CD4-positive, alpha-beta memory T cell (primary cell): ENCODE measurements at regions not wholly inside any gene's neighbourhood (a gene's known extent, or its start where the extent isn't known, plus 50 kb on each side); places are given as distances from the start of the nearest gene placed in this dataset.
A peak's percentile ranks its signal among the peaks of the same experiment; 100 is the strongest.

ENCODE experiments used
- CTCF ChIA-PET: fragments of 350-600 bp; sonication (Branson Sonifier 250); formaldehyde crosslinking; loops from one replicate; lab custom pipeline; 2021; ENCODE audit warnings: inconsistent platforms; ENCODE audit not compliant: partially characterized antibody; lab: Charles Lee
- POLR2A ChIA-PET: fragments of 350-600 bp; sonication (Branson Sonifier 250); formaldehyde crosslinking; loops from one replicate; lab custom pipeline; 2021; ENCODE audit not compliant: partially characterized antibody; lab: Charles Lee
- DNase-seq, 5 donors: peaks; one replicate each; pipeline versions ENCODE4 v3.0.0 to v3.0.0-alpha.2; 2020 to 2022; ENCODE audit warnings: mixed read lengths in 1 of 5
- H3K27ac ChIP-seq: one replicate; pipeline ENCODE4 v1.7.0; 2013; ENCODE audit warnings: low read depth, low read length
- H3K27me3 ChIP-seq: 2 replicates; pipeline ENCODE4 v1.7.0; 2013; ENCODE audit warnings: mild to moderate bottlenecking, low read length, moderate library complexity; ENCODE audit not compliant: insufficient read depth
- H3K36me3 ChIP-seq: 2 replicates; pipeline ENCODE4 v1.7.0; 2013; ENCODE audit warnings: mild to moderate bottlenecking, low read length, moderate library complexity; ENCODE audit not compliant: insufficient read depth
- H3K4me1 ChIP-seq: 2 replicates; pipeline ENCODE4 v1.7.0; 2013; ENCODE audit warnings: mild to moderate bottlenecking, low read length, moderate library complexity; ENCODE audit not compliant: insufficient read depth
- H3K4me3 ChIP-seq, 2 donors: one replicate each; pipeline ENCODE4 v1.7.0; 2013; ENCODE audit warnings: low read length in 2 of 2, mild to moderate bottlenecking in 1 of 2
- H3K9me3 ChIP-seq, 2 donors: one replicate each; pipeline ENCODE4 v1.7.0; 2013; ENCODE audit warnings: low read length in 2 of 2, control low read depth in 1 of 2; ENCODE audit not compliant: control insufficient read depth in 1 of 2
- H3K27ac Mint-ChIP-seq, 7 donors: one replicate each; pipeline ENCODE4 v1.8.0; 2020 to 2021; ENCODE audit warnings: mixed read lengths in 7 of 7, mild to moderate bottlenecking in 6 of 7, inconsistent platforms in 3 of 7, moderate library complexity in 3 of 7
- H3K27me3 Mint-ChIP-seq, 2 donors: one replicate each; pipeline ENCODE4 v1.8.0; 2020 to 2021; ENCODE audit warnings: mixed read lengths in 2 of 2
- H3K36me3 Mint-ChIP-seq, 2 donors: one replicate each; pipeline ENCODE4 v1.8.0; 2020 to 2021; ENCODE audit warnings: mixed read lengths in 2 of 2, inconsistent platforms in 1 of 2, mild to moderate bottlenecking in 1 of 2
- H3K4me1 Mint-ChIP-seq, 4 donors: one replicate each; pipeline ENCODE4 v1.8.0; 2020 to 2021; ENCODE audit warnings: mixed read lengths in 4 of 4, mild to moderate bottlenecking in 1 of 4
- H3K4me3 Mint-ChIP-seq, 8 donors: one replicate each; pipeline ENCODE4 v1.8.0; 2020 to 2021; ENCODE audit warnings: mixed read lengths in 8 of 8, mild to moderate bottlenecking in 7 of 8, moderate library complexity in 6 of 8, inconsistent platforms in 3 of 8
- H3K9me3 Mint-ChIP-seq, 8 donors: one replicate each; pipeline ENCODE4 v1.8.0; 2020 to 2021; ENCODE audit warnings: mixed read lengths in 8 of 8, mild to moderate bottlenecking in 5 of 8, inconsistent platforms in 3 of 8, moderate library complexity in 1 of 8
- intact Hi-C: fragments of 100-400 bp; cut with micrococcal nuclease; formaldehyde crosslinking; loops from one replicate; pipeline ENCODE4 v1.15.1; 2023

DNA sequence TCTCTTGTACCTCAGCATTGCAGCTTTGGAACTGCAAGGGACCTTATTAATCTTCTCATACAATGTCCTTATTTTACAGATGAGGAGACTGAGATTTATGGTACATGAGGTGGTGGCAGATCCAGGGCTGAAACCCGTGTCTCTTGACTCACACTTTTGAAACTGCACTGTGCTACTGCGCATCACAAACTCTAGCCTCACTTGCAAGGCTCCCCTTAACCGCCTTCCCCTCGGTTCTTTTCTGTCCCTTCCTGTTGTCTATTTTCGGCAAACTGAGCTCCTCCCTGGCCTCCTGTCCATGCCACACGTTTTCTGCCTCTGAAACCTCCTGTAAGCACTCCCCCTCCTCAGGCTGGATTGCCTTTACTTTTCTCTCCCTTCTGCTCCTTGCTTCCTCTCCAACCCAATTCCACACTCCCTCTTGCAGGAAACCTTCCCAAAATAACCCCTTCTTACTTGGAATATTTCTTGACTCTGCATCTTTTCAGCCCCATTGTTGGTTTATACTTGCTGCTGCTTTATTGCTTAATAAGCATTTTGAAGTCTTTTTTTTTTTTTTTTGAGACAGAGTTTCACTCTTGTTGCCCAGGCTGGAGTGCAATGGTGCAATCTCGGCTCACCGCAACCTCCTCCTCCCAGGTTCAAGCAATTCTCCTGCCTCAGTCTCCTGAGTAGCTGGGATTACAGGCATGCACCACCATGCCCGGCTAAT lies 72.4 kb upstream of the CISTR start:
- Mint-ChIP-seq H3K27me3 (peaks cover 46 to 53% of the 10 kb centered on the region in 2 donors), H3K27ac (no peak overlapping the region)
- no peak for DNase-seq

DNA sequence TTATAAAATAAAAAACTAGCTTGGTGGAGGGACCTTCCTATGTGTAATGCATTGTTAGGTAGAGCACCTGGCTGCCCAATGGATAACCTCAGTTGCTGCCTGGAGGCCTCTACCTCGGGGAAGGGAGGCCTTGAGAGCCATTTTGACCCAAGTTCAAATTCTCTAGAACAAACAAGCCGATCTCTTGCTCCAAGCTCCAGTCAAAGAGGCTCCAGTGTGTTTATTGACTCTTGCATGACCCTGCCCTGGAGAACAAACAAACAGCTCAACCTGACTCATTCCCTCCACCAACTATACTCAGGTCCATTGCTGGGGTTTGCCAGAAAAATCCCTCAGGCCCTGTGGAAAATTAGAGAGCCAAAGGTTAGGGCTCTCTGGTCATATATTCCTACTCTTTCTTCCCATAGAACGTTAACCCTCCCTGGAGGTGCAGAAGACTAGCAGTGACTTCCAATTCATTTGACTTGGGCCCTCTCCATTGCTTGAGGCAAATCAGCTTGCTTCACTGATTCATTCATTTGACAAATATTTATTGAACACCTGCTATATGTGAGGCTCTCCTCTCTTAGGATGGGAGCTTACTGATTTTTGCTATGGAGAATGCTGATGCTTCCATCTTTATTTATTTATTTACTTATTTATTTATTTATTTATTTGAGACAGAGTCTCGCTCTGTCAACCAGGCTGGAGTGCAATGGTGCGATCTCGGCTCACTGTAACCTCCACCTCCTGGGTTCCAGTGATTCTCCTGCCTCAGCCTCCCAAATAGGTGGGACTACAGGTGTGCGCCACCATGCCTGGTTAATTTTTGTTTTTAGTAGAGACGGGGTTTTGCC lies 73.7 kb upstream of the CISTR start:
- H3K4me3 ChIP-seq, result no peak overlapping the region
- Mint-ChIP-seq H3K9me3 (peaks cover 0 to 1% (median 0%) of the 10 kb centered on the region in 8 donors), H3K27ac (no peak overlapping the region), H3K36me3 (no peaks in the 10 kb centered on the region), H3K4me3 (no peak overlapping the region), H3K27me3 (peaks cover 36 to 48% of the 10 kb centered on the region in 2 donors), H3K4me1 (no peaks in the 10 kb centered on the region)
- intact Hi-C loops, result no loop called here
- H3K9me3 ChIP-seq, result no peaks in the 10 kb centered on the region
- POLR2A ChIA-PET, result no interaction called here
- no peaks in the 10 kb centered on the region for H3K36me3 ChIP-seq
- H3K27ac ChIP-seq, result no peak overlapping the region
- no peak for DNase-seq
- CTCF ChIA-PET, result no interaction called here
- H3K4me1 ChIP-seq, result no peaks in the 10 kb centered on the region
- H3K27me3 ChIP-seq, result peaks cover 12% of the 10 kb centered on the region

More for the DNA sequence above, 72.4 kb upstream of the CISTR start:
- Histone ChIP-seq H3K9me3 (no peaks in the 10 kb centered on the region), H3K4me3 (no peak overlapping the region), H3K4me1 (no peaks in the 10 kb centered on the region), H3K27ac (no peak overlapping the region), H3K36me3 (no peaks in the 10 kb centered on the region), H3K27me3 (peaks cover 18% of the 10 kb centered on the region)
- Mint-ChIP-seq H3K9me3 (peaks cover 0 to 1% (median 0%) of the 10 kb centered on the region in 8 donors), H3K36me3 (no peaks in the 10 kb centered on the region), H3K4me1 (no peaks in the 10 kb centered on the region), H3K4me3 (no peak overlapping the region)
- ChIA-PET CTCF (interaction anchor here (1.4 kb wide), 1 partner anchor 15 kb away, joined by 3 read pairs; no protein-coding TSS in a partner anchor), POLR2A (no interaction called here)
- intact Hi-C loops, result no loop called here

DNA sequence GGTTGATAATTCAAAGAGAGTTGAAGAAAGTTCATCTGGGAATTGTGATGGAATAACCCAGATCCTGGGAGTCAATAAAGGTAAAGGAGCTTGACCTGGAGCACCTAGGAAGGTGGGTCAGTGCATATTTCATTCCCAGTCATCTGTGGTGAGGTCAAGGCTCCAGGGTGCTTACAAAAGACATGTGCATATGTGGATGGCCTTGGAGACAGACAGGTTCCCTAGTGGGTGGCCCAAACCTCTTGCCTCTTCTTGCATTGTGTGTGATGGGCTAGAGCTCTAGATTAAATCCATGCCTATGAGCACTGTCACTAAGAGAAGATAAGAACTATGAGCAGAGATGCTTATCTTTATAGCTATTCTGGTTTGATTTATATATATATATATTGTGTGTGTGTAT lies 75.5 kb upstream of the CISTR start:
- DNase-seq, result no peak
- no peak overlapping the region for H3K27ac Mint-ChIP-seq
- CTCF ChIA-PET, result no interaction called here
- Histone ChIP-seq H3K27me3 (peaks cover 8% of the 10 kb centered on the region), H3K36me3 (no peaks in the 10 kb centered on the region), H3K4me3 (no peak overlapping the region), H3K4me1 (no peaks in the 10 kb centered on the region), H3K9me3 (no peaks in the 10 kb centered on the region), H3K27ac (no peak overlapping the region)
- POLR2A ChIA-PET, result no interaction called here
- no peaks in the 10 kb centered on the region for H3K4me1 Mint-ChIP-seq
- peaks cover 34 to 44% of the 10 kb centered on the region in 2 donors for H3K27me3 Mint-ChIP-seq
- H3K4me3 Mint-ChIP-seq, result no peak overlapping the region
- intact Hi-C loops, result no loop called here
- no peaks in the 10 kb centered on the region for H3K9me3 Mint-ChIP-seq
- no peaks in the 10 kb centered on the region for H3K36me3 Mint-ChIP-seq

DNA sequence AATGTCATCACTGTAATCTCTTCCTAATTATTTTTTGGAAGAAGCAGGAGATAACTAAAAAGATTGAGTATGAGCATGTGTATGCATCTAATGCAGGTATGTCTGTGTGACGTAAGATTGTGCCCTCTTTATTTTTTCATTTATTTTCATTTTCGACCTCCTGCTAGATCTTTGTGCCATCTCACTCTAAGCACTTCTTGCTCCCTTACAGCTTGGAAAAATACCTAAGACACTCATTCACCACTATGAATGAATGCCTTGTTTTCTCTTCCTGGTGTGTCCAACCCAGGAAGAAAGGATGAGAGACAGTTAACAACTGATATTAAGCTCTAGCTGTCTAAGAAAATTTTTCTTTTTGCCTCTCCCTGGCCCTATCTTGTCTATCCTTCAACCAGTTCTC lies 76.8 kb upstream of the CISTR start:
- no peak overlapping the region for H3K27ac ChIP-seq
- peaks cover 28 to 42% of the 10 kb centered on the region in 2 donors for H3K27me3 Mint-ChIP-seq
- H3K27me3 ChIP-seq, result peaks cover 3% of the 10 kb centered on the region
- no peaks in the 10 kb centered on the region for H3K36me3 Mint-ChIP-seq
- intact Hi-C loops, result no loop called here
- no peaks in the 10 kb centered on the region for H3K4me1 Mint-ChIP-seq
- H3K4me1 ChIP-seq, result no peaks in the 10 kb centered on the region
- no peaks in the 10 kb centered on the region for H3K9me3 ChIP-seq
- H3K36me3 ChIP-seq, result no peaks in the 10 kb centered on the region
- H3K27ac Mint-ChIP-seq, result peak overlapping the region in 1 of 7 donors; percentile 3
- no peaks in the 10 kb centered on the region for H3K9me3 Mint-ChIP-seq
- ChIA-PET POLR2A (no interaction called here), CTCF (no interaction called here)
- H3K4me3 Mint-ChIP-seq, result no peak overlapping the region
- H3K4me3 ChIP-seq, result no peak overlapping the region
- no peak for DNase-seq

DNA sequence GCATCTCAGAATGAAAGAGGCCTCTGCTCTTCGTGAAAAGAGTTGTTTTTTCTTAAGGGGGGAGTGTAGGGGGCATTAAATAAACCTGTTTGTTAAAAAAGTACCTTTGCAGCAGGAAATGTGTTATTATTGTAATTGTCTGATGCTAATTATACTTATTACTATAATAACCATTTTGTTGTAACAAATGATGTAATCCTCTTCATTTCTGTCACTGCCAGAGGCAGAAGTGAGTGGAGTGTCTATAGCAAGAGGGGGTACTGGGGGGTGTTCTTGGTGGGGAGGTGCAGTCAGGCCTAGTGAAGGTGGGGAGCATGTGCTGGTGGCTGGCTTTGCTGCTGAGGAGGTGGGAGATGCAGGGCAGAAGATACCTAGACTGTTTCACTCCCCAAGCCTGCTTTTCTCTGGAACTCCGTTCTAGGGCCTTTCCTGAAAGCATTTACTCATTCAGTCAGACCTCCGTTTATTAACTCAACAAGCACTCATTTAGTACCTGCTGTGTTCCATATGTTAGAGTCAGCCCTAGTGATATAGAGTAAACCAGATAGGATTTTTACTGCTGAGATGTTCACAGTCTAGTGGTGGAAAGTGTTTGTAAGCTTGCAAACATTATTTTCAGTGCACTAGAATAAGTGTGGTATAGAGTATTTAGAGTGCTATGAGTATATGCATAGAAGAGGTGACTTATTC lies 77.5 kb upstream of the CISTR start:
- CTCF ChIA-PET, result no interaction called here
- no peak for DNase-seq
- Mint-ChIP-seq H3K4me1 (no peaks in the 10 kb centered on the region), H3K27ac (no peak overlapping the region), H3K27me3 (peaks cover 30 to 42% of the 10 kb centered on the region in 2 donors), H3K9me3 (no peaks in the 10 kb centered on the region), H3K36me3 (no peaks in the 10 kb centered on the region), H3K4me3 (no peak overlapping the region)
- Histone ChIP-seq H3K27me3 (peaks cover under 1% of the 10 kb centered on the region), H3K9me3 (no peaks in the 10 kb centered on the region), H3K36me3 (no peaks in the 10 kb centered on the region), H3K4me1 (no peaks in the 10 kb centered on the region), H3K4me3 (no peak overlapping the region), H3K27ac (no peak overlapping the region)
- intact Hi-C loops, result no loop called here
- POLR2A ChIA-PET, result no interaction called here

DNA sequence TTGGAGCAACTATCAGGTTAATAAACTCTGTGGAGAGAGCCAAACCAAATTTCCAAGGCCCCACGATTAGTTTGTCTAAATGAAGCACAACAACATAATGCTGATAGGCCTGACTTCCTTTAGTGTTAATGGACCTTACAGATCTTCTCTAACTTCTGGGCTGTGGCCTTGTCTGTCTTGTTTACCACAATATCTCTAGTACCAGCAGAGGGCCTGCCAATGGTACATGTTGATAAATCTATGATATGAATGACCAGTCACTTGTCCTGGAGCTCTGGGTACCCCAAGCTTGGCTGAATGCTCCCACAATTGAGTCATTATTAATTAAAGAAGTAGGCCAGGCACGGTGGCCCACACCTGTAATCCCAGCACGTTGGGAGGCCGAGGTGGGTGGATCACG lies 78.9 kb upstream of the CISTR start:
- Histone ChIP-seq H3K4me1 (no peaks in the 10 kb centered on the region), H3K36me3 (no peaks in the 10 kb centered on the region), H3K27me3 (no peaks in the 10 kb centered on the region), H3K9me3 (no peaks in the 10 kb centered on the region), H3K27ac (no peak overlapping the region), H3K4me3 (no peak overlapping the region)
- DNase-seq, result no peak
- POLR2A ChIA-PET, result no interaction called here
- Mint-ChIP-seq H3K4me3 (no peak overlapping the region), H3K27me3 (peaks cover 22 to 36% of the 10 kb centered on the region in 2 donors), H3K4me1 (no peaks in the 10 kb centered on the region), H3K36me3 (no peaks in the 10 kb centered on the region), H3K27ac (no peak overlapping the region), H3K9me3 (no peaks in the 10 kb centered on the region)
- intact Hi-C loops, result no loop called here
- CTCF ChIA-PET, result no interaction called here

DNA sequence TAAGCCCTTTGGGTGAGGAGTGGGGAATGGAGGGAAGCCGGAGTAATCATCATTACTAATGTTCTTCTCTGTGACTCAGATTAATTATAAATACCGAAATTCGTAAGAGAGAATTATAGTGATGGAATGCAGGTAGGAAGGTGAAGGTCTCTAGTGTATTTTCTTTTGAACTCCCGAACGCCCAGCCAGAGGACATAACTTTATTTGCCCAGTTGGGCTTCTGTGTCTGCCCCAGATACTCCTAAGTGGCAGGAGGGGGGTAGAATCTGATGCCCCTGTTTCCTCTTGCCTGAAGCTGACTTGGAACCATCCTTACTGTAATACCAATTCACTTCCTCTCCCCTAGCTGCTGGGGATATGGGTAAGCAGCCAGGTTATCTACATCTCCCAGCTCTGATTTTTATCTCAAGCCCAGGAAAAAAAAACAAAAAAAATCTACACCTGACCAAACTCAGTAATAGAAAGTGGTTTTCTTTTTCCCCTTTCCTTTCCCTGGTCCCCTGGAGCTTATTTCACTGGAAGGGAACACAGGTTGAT lies 84.4 kb upstream of the CISTR start:
- H3K4me1 Mint-ChIP-seq, result no peaks in the 10 kb centered on the region
- peaks cover 35 to 45% of the 10 kb centered on the region in 2 donors for H3K27me3 Mint-ChIP-seq
- peak overlapping the region in 1 of 7 donors; percentile 61 for H3K27ac Mint-ChIP-seq
- peaks cover 0 to 2% (median 0%) of the 10 kb centered on the region in 8 donors for H3K9me3 Mint-ChIP-seq
- H3K27ac ChIP-seq, result no peak overlapping the region
- H3K4me3 ChIP-seq, result no peak overlapping the region
- no peaks in the 10 kb centered on the region for H3K36me3 Mint-ChIP-seq
- peaks cover 8% of the 10 kb centered on the region for H3K27me3 ChIP-seq
- H3K36me3 ChIP-seq, result no peaks in the 10 kb centered on the region
- intact Hi-C loops, result no loop called here
- ChIA-PET CTCF (no interaction called here), POLR2A (no interaction called here)
- DNase-seq, result no peak
- no peaks in the 10 kb centered on the region for H3K4me1 ChIP-seq
- H3K9me3 ChIP-seq, result no peaks in the 10 kb centered on the region
- no peak overlapping the region for H3K4me3 Mint-ChIP-seq
